GM19463 (cell line): ENCODE measurements at regions not wholly inside any gene's neighbourhood (a gene's known extent, or its start where the extent isn't known, plus 50 kb on each side); places are given as distances from the start of the nearest gene placed in this dataset.
"Not testable (repeated sequence)": the region's sequence is repeated elsewhere in the genome, so short reads cannot be mapped to it uniquely, and the experiment has no call there.

Experiments used
- ATAC-seq: cut with Tn5 transposase; IDR thresholded peaks from one replicate; pipeline ENCODE4 v1.9.1; 2021; ENCODE audit warnings: mild to moderate bottlenecking, moderate library complexity; ENCODE audit not compliant: unreplicated experiment

GRCh38 chr10:29189256-29189655, 99.6 kb upstream of the LYZL1 start:
- ATAC-seq = no peak

GRCh38 chr10:29191674-29192073, 97.2 kb upstream of the LYZL1 start:
- ATAC-seq = no peak

GRCh38 chr10:29199339-29199738, 89.5 kb upstream of the LYZL1 start:
- no peak for ATAC-seq

GRCh38 chr10:29199941-29200679, 88.8 kb upstream of the LYZL1 start:
- ATAC-seq = no peak

GRCh38 chr10:29202386-29202940, 86.4 kb upstream of the LYZL1 start:
- ATAC-seq = no peak

GRCh38 chr10:29203432-29203831, 85.4 kb upstream of the LYZL1 start:
- no peak for ATAC-seq

GRCh38 chr10:29204070-29204800, 84.6 kb upstream of the LYZL1 start:
- no peak for ATAC-seq

- ATAC-seq = no peak
These were observed 83.1 kb upstream of the LYZL1 start for GRCh38 chr10:29205787-29206186.

GRCh38 chr10:29208845-29209244, 80.0 kb upstream of the LYZL1 start:
- ATAC-seq = no peak

- ATAC-seq = no peak
These were observed 79.0 kb upstream of the LYZL1 start for GRCh38 chr10:29209830-29210229.

- ATAC-seq = no peak
These were observed 78.5 kb upstream of the LYZL1 start for GRCh38 chr10:29210266-29210868.

GRCh38 chr10:29212597-29212996, 76.3 kb upstream of the LYZL1 start:
- no peak for ATAC-seq

GRCh38 chr10:29214551-29214950, 74.3 kb upstream of the LYZL1 start:
- ATAC-seq = no peak

GRCh38 chr10:29217292-29217738, 71.6 kb upstream of the LYZL1 start:
- ATAC-seq = no peak

- ATAC-seq = no peak
These were observed 65.5 kb upstream of the LYZL1 start for GRCh38 chr10:29223326-29223725.

- ATAC-seq = no peak
These were observed 64.2 kb upstream of the LYZL1 start for GRCh38 chr10:29224631-29225030.

- ATAC-seq = no peak
These were observed 61.7 kb upstream of the LYZL1 start for GRCh38 chr10:29227201-29227600.

GRCh38 chr10:29228562-29228961, 60.3 kb upstream of the LYZL1 start:
- no peak for ATAC-seq

- no peak for ATAC-seq
These were observed 59.6 kb upstream of the LYZL1 start for GRCh38 chr10:29229258-29229705.

GRCh38 chr10:29236910-29237309, 52.0 kb upstream of the LYZL1 start:
- not testable (repeated sequence) for ATAC-seq

- ATAC-seq = no peak
These were observed 51.1 kb upstream of the LYZL1 start for GRCh38 chr10:29237786-29238185.
